Ishikawa (cell line): ENCODE measurements at regions not wholly inside any gene's neighbourhood (a gene's known extent, or its start where the extent isn't known, plus 50 kb on each side); places are given as distances from the start of the nearest gene placed in this dataset.

ENCODE experiments used
- CEBPB ChIP-seq: IDR thresholded peaks from 2 replicates; pipeline ENCODE4 v1.6.1; 2012
- CREB1 ChIP-seq: IDR thresholded peaks from 2 replicates; pipeline ENCODE4 v1.6.1; 2012; ENCODE audit warnings: low read depth
- EP300 ChIP-seq: IDR thresholded peaks from 2 replicates; pipeline ENCODE4 v1.6.1; 2012; ENCODE audit warnings: borderline replicate concordance
- MAX ChIP-seq: IDR thresholded peaks from 2 replicates; pipeline ENCODE4 v1.6.1; 2012
- NFIC ChIP-seq: IDR thresholded peaks from 2 replicates; pipeline ENCODE4 v1.6.1; 2012
- RAD21 ChIP-seq: IDR thresholded peaks from 2 replicates; pipeline ENCODE4 v1.6.1; 2012; ENCODE audit warnings: low read depth
- REST ChIP-seq: IDR thresholded peaks from 2 replicates; pipeline ENCODE4 v1.6.1; 2012; ENCODE audit warnings: low read depth, mild to moderate bottlenecking
- TAF1 ChIP-seq: IDR thresholded peaks from 2 replicates; pipeline ENCODE4 v1.6.1; 2012; ENCODE audit warnings: low read depth, mild to moderate bottlenecking
- TCF12 ChIP-seq: IDR thresholded peaks from 2 replicates; pipeline ENCODE4 v1.6.1; 2012; ENCODE audit warnings: low read depth
- USF1 ChIP-seq: IDR thresholded peaks from 2 replicates; pipeline ENCODE4 v1.6.1; 2012
- YY1 ChIP-seq: IDR thresholded peaks from 2 replicates; pipeline ENCODE4 v1.6.1; 2012; ENCODE audit warnings: low read depth

GRCh38 chr5:26329562-26330189, 708.7 kb downstream of the CDH9 start:
- TF ChIP-seq NFIC (no peak), EP300 (no peak), REST (no peak), USF1 (no peak), RAD21 (peak; percentile 64), TCF12 (no peak), MAX (no peak), YY1 (no peak), CREB1 (no peak), TAF1 (no peak), CEBPB (no peak)
